Type B pancreatic cell (in vitro differentiated cells): ENCODE measurements at regions not wholly inside any gene's neighbourhood (a gene's known extent, or its start where the extent isn't known, plus 50 kb on each side); places are given as distances from the start of the nearest gene placed in this dataset.

Experiments
- DNase-seq: peaks from one replicate; pipeline ENCODE4 v3.0.0; 2021; ENCODE audit warnings: mixed read lengths; ENCODE audit not compliant: unreplicated experiment; ENCODE audit errors: extremely low spot score
- H3K27ac Mint-ChIP-seq: 2 replicates; pipeline ENCODE4 v1.8.0; 2021; ENCODE audit warnings: mild to moderate bottlenecking, mixed read lengths
- H3K27me3 Mint-ChIP-seq: 2 replicates; pipeline ENCODE4 v1.8.0; 2021; ENCODE audit warnings: mixed read lengths
- H3K36me3 Mint-ChIP-seq: 2 replicates; pipeline ENCODE4 v1.8.0; 2021; ENCODE audit warnings: mixed read lengths
- H3K4me1 Mint-ChIP-seq: one replicate; pipeline ENCODE4 v1.8.0; 2021; ENCODE audit warnings: mixed read lengths; ENCODE audit not compliant: unreplicated experiment
- H3K4me3 Mint-ChIP-seq: 2 replicates; pipeline ENCODE4 v1.8.0; 2021; ENCODE audit warnings: mild to moderate bottlenecking, mixed read lengths
- H3K9me3 Mint-ChIP-seq: 2 replicates; pipeline ENCODE4 v1.8.0; 2021; ENCODE audit warnings: mixed read lengths
- CTCF ChIP-seq: fragments of 200-600 bp; sonication (generic); conservative IDR thresholded peaks from 2 replicates; pipeline ENCODE4 v1.5.0; 2021; ENCODE audit warnings: antibody characterized with exemption, mild to moderate bottlenecking

- H3K4me1 Mint-ChIP-seq = peaks cover 2% of the 10 kb centered on the region
- no peak for TF ChIP-seq CTCF
- peaks cover 2% of the 10 kb centered on the region for H3K9me3 Mint-ChIP-seq
Observed at GRCh38 chr4:58411904-58412303, 1301.7 kb upstream of the IGFBP7 start.

GRCh38 chr4:58406762-58407161, 1296.6 kb upstream of the IGFBP7 start:
- TF ChIP-seq CTCF = no peak
- H3K9me3 Mint-ChIP-seq = peaks cover 8% of the 10 kb centered on the region
- H3K36me3 Mint-ChIP-seq = peaks cover 3% of the 10 kb centered on the region
- no peaks in the 10 kb centered on the region for H3K27me3 Mint-ChIP-seq
- no peak for DNase-seq
- H3K4me3 Mint-ChIP-seq = peak overlapping the region; percentile 15
- H3K27ac Mint-ChIP-seq = peak overlapping the region; percentile 29
- H3K4me1 Mint-ChIP-seq = peaks cover 6% of the 10 kb centered on the region

More at GRCh38 chr4:58411904-58412303, 1301.7 kb upstream of the IGFBP7 start:
- DNase-seq = no peak
- Mint-ChIP-seq H3K27me3 (no peaks in the 10 kb centered on the region), H3K36me3 (no peaks in the 10 kb centered on the region), H3K27ac (no peak overlapping the region), H3K4me3 (no peak overlapping the region)

GRCh38 chr4:58368221-58368620, 1258.0 kb upstream of the IGFBP7 start:
- H3K4me3 Mint-ChIP-seq = no peak overlapping the region
- peaks cover 6% of the 10 kb centered on the region for H3K36me3 Mint-ChIP-seq
- no peak for TF ChIP-seq CTCF
- H3K27ac Mint-ChIP-seq = no peak overlapping the region
- H3K27me3 Mint-ChIP-seq = no peaks in the 10 kb centered on the region
- H3K4me1 Mint-ChIP-seq = peaks cover 4% of the 10 kb centered on the region
- peaks cover 4% of the 10 kb centered on the region for H3K9me3 Mint-ChIP-seq
- no peak for DNase-seq

GRCh38 chr4:58360354-58361133, 1250.4 kb upstream of the IGFBP7 start:
- H3K27me3 Mint-ChIP-seq = no peaks in the 10 kb centered on the region
- no peak overlapping the region for H3K27ac Mint-ChIP-seq
- no peak for DNase-seq
- H3K36me3 Mint-ChIP-seq = no peaks in the 10 kb centered on the region
- TF ChIP-seq CTCF = no peak
- no peaks in the 10 kb centered on the region for H3K4me1 Mint-ChIP-seq
- no peak overlapping the region for H3K4me3 Mint-ChIP-seq
- peaks cover 14% of the 10 kb centered on the region for H3K9me3 Mint-ChIP-seq

GRCh38 chr4:58359590-58359989, 1249.4 kb upstream of the IGFBP7 start:
- Mint-ChIP-seq H3K4me1 (no peaks in the 10 kb centered on the region), H3K27me3 (no peaks in the 10 kb centered on the region), H3K4me3 (no peak overlapping the region), H3K27ac (no peak overlapping the region), H3K9me3 (peaks cover 14% of the 10 kb centered on the region), H3K36me3 (no peaks in the 10 kb centered on the region)
- no peak for TF ChIP-seq CTCF
- DNase-seq = no peak
